HepG2 (cell line): ENCODE measurements at regions not wholly inside any gene's neighbourhood (a gene's known extent, or its start where the extent isn't known, plus 50 kb on each side); places are given as distances from the start of the nearest gene placed in this dataset.

Source experiments
- ATAC-seq: fragments of 200-7000 bp; cut with Tn5 transposase; 3 replicates; pipeline ENCODE4 v1.9.1; 2020; ENCODE audit warnings: mild to moderate bottlenecking, moderate library complexity
- BruUV-seq: library from RNA; stranded (reverse); fragments of 400-500 nt; replicated peaks from 2 replicates; lab custom pipeline; 2021; lab: Mats Ljungman, UMichigan
- CTCF ChIA-PET: fragments of 300-600 bp; formaldehyde crosslinking; extraction: SDS; loops from one replicate; lab custom pipeline; 2021; ENCODE audit warnings: low total read pairs, inconsistent platforms, low intra/inter-chr PET ratio; lab: Yijun Ruan, JAX
- POLR2A ChIA-PET: fragments of 350-600 bp; sonication (Branson Sonifier 250); formaldehyde crosslinking; loops from one replicate; lab custom pipeline; 2020; ENCODE audit warnings: antibody characterized with exemption, inconsistent platforms; lab: Yijun Ruan, JAX
- DNase-seq: peaks from one replicate; pipeline ENCODE4 v3.0.0-alpha.2; 2015; ENCODE audit warnings: low spot score
- FAIRE-seq: peaks from 3 replicates; lab custom pipeline; 2011; peaks lifted over from hg19 to GRCh38; lab: Jason Lieb, UNC
- H2AFZ ChIP-seq: one replicate; pipeline ENCODE4 v1.6.1; 2011; ENCODE audit warnings: low read length, inconsistent platforms
- H3K27ac ChIP-seq: fragments of 300-600 bp; 3 replicates; pipeline ENCODE4 v1.8.0; 2011; ENCODE audit warnings: mixed run types, mild to moderate bottlenecking, mixed read lengths, low read length, inconsistent platforms; ENCODE audit not compliant: insufficient read depth; ENCODE audit errors: extremely low read length
- H3K27me3 ChIP-seq, 2 experiments: fragments of 200-600 bp in 1 of 2; 2 replicates in 1 of 2; 3 replicates in 1 of 2; pipeline versions ENCODE4 v1.6.0 to v1.8.0; 2011; ENCODE audit warnings: low read length in 2 of 2, mild to moderate bottlenecking in 2 of 2, moderate library complexity in 2 of 2, inconsistent platforms in 1 of 2; ENCODE audit not compliant: insufficient read depth in 2 of 2, control insufficient read depth in 1 of 2
- H3K36me3 ChIP-seq, 2 experiments: fragments of 200-600 bp in 1 of 2; replicated peaks in 1 of 2; 2 replicates in 1 of 2; 3 replicates in 1 of 2; pipeline versions ENCODE4 v1.5.1 to v1.8.0; 2011; ENCODE audit warnings: low read length in 2 of 2, inconsistent platforms in 1 of 2; ENCODE audit not compliant: insufficient read depth in 2 of 2, control insufficient read depth in 1 of 2
- H3K4me1 ChIP-seq: 2 replicates; pipeline ENCODE4 v1.5.1; 2012; ENCODE audit warnings: low read length, inconsistent platforms; ENCODE audit not compliant: insufficient read depth
- H3K4me2 ChIP-seq: 2 replicates; pipeline ENCODE4 v1.6.0; 2011; ENCODE audit warnings: low read depth, low read length, inconsistent platforms
- H3K4me3 ChIP-seq, 3 experiments: fragments of 200-600 bp in 1 of 3; sonication (generic), shearing (Covaris generic) in 1 of 3; replicated peaks in 1 of 3; 2 replicates each; pipeline ENCODE4 v1.5.1; 2011 to 2016; ENCODE audit warnings: low read length in 3 of 3, inconsistent platforms in 2 of 3, low read depth in 2 of 3, mild to moderate bottlenecking in 2 of 3, control low read depth in 1 of 3, mixed read lengths in 1 of 3; ENCODE audit not compliant: insufficient read depth in 1 of 3
- H3K79me2 ChIP-seq: one replicate; pipeline ENCODE4 v1.6.1; 2011; ENCODE audit warnings: low read length, inconsistent platforms; ENCODE audit not compliant: insufficient read depth
- H3K9ac ChIP-seq: 2 replicates; pipeline ENCODE4 v1.6.0; 2011; ENCODE audit warnings: mild to moderate bottlenecking, low read depth, low read length, inconsistent platforms; ENCODE audit not compliant: insufficient read depth
- H3K9me3 ChIP-seq: 2 replicates; pipeline ENCODE4 v1.5.1; 2012; ENCODE audit warnings: mild to moderate bottlenecking, low read length
- H4K20me1 ChIP-seq: 2 replicates; pipeline ENCODE4 v1.6.0; 2011; ENCODE audit warnings: inconsistent platforms, mild to moderate bottlenecking, low read length, moderate library complexity; ENCODE audit not compliant: insufficient read depth
- BORCS8-MEF2B ChIP-seq: sonication (generic); formaldehyde crosslinking; IDR thresholded peaks from 2 replicates; pipeline ENCODE4 v1.8.0; 2022; ENCODE audit warnings: mild to moderate bottlenecking, missing genetic modification reagents
- GABPA ChIP-seq, 2 experiments: IDR thresholded peaks; 2 replicates each; pipeline ENCODE4 v1.6.1; 2011 to 2016; ENCODE audit warnings: low read depth in 2 of 2, low read length in 1 of 2, missing biosample characterization in 1 of 2, missing genetic modification characterization in 1 of 2
- IKZF1 ChIP-seq: fragments of 450-650 bp; IDR thresholded peaks from 2 replicates; pipeline ENCODE4 v1.7.1; 2016
- KDM6A ChIP-seq: IDR thresholded peaks from 2 replicates; pipeline ENCODE4 v1.6.1; 2016; ENCODE audit warnings: low read depth
- KLF15 ChIP-seq: sonication (generic); formaldehyde crosslinking; IDR thresholded peaks from 2 replicates; pipeline ENCODE4 v1.8.1; 2023; ENCODE audit warnings: borderline replicate concordance, mild to moderate bottlenecking, inconsistent platforms, missing genetic modification reagents, mixed read lengths
- MAFK ChIP-seq, 2 experiments: IDR thresholded peaks in 1 of 2; conservative IDR thresholded peaks in 1 of 2; 2 replicates each; pipeline ENCODE4 v1.6.1; 2011; ENCODE audit warnings: improper control_type of control experiment in 2 of 2, low read length in 2 of 2
- MTERF4 ChIP-seq: sonication (generic); formaldehyde crosslinking; IDR thresholded peaks from 2 replicates; pipeline ENCODE4 v1.8.0; 2023; ENCODE audit warnings: mild to moderate bottlenecking, missing genetic modification reagents
- PBX2 ChIP-seq: IDR thresholded peaks from 2 replicates; pipeline ENCODE4 v1.6.1; 2016; ENCODE audit warnings: control low read depth
- THYN1 ChIP-seq: sonication (generic); formaldehyde crosslinking; IDR thresholded peaks from 2 replicates; pipeline ENCODE4 v1.8.1; 2023; ENCODE audit warnings: low read depth, mild to moderate bottlenecking, moderate library complexity, missing genetic modification reagents, borderline replicate concordance
- USF2 ChIP-seq, 2 experiments: sonication (generic) in 1 of 2; formaldehyde crosslinking in 1 of 2; IDR thresholded peaks; 2 replicates each; pipeline versions ENCODE4 v1.5.1 to v1.6.1; 2011 to 2020; ENCODE audit warnings: borderline replicate concordance in 1 of 2, low read depth in 1 of 2, low read length in 1 of 2, mild to moderate bottlenecking in 1 of 2, missing genetic modification reagents in 1 of 2, moderate library complexity in 1 of 2
- ZMAT3 ChIP-seq: sonication (generic); formaldehyde crosslinking; conservative IDR thresholded peaks from 2 replicates; pipeline ENCODE4 v1.7.0; 2021; ENCODE audit warnings: missing genetic modification reagents
- ZNF143 ChIP-seq: sonication (generic); formaldehyde crosslinking; IDR thresholded peaks from 2 replicates; pipeline ENCODE4 v1.4.0; 2020; ENCODE audit warnings: missing genetic modification reagents
- ZNF205 ChIP-seq: IDR thresholded peaks from 2 replicates; pipeline ENCODE4 v1.6.1; 2018; ENCODE audit warnings: missing biosample characterization, missing genetic modification reagents
- ZNF232 ChIP-seq: sonication (generic); formaldehyde crosslinking; IDR thresholded peaks from 2 replicates; pipeline ENCODE4 v1.4.0; 2020; ENCODE audit warnings: missing genetic modification reagents, borderline replicate concordance
- ZNF382 ChIP-seq: sonication (generic); formaldehyde crosslinking; IDR thresholded peaks from 2 replicates; pipeline ENCODE4 v1.5.0; 2020; ENCODE audit warnings: missing genetic modification reagents, mild to moderate bottlenecking, borderline replicate concordance
- ZNF550 ChIP-seq: sonication (generic); formaldehyde crosslinking; IDR thresholded peaks from 2 replicates; pipeline ENCODE4 v1.4.0; 2020; ENCODE audit warnings: mild to moderate bottlenecking, missing genetic modification reagents, borderline replicate concordance
- WGBS: methylation state at CpG from one replicate; pipeline ENCODE4 v1.1.6; 2017; ENCODE audit warnings: low lambda C conversion rate; 5-methylcytosine and 5-hydroxymethylcytosine counted together
- in situ Hi-C: cut with HindIII; loops from 2 replicates; pipeline ENCODE4 v1.10.0; 2017; ENCODE audit warnings: low pct_unique_long_range_greater_than_20kb; ENCODE audit not compliant: extremely low pct_ligation_motif_present
- intact Hi-C: fragments of 100-400 bp; cut with micrococcal nuclease; formaldehyde crosslinking; loops from one replicate; pipeline ENCODE4 v1.10.0; 2022; ENCODE audit not compliant: unreplicated experiment

GRCh38 chr2:143952536-143952935, 567.4 kb downstream of the ZEB2 start:
- Histone ChIP-seq H4K20me1 (no peaks in the 10 kb centered on the region), H3K36me3 (no peaks in the 10 kb centered on the region), H3K9ac (no peak overlapping the region), H3K27me3 (no peaks in the 10 kb centered on the region), H3K4me1 (no peaks in the 10 kb centered on the region), H3K79me2 (no peaks in the 10 kb centered on the region), H3K4me2 (no peak overlapping the region), H2AFZ (no peak overlapping the region), H3K27ac (no peak overlapping the region), H3K9me3 (no peaks in the 10 kb centered on the region), H3K4me3 (no peak overlapping the region)
- ATAC-seq (no peak), FAIRE-seq (no peak), DNase-seq (no peak)
- no TSS peak for BruUV-seq
- intact Hi-C loops: no loop called here
- 47% methylated on average over 1 of the region's 1 CpG for WGBS
- no peak for TF ChIP-seq ZMAT3
- TF ChIP-seq USF2 (IDR thresholded peaks at IDR 0.05; ENCODE audit: low read depth, low read length): no peak
- TF ChIP-seq USF2 (CRISPR knock-in tag; IDR thresholded peaks at IDR 0.05; ENCODE audit: borderline replicate concordance): no peak
- no peak for TF ChIP-seq GABPA (IDR thresholded peaks at IDR 0.05; ENCODE audit: low read depth, low read length)
- TF ChIP-seq GABPA (CRISPR knock-in tag; IDR thresholded peaks at IDR 0.05; ENCODE audit: low read depth): no peak
- TF ChIP-seq ZNF205 (CRISPR knock-in tag): no peak
- TF ChIP-seq MTERF4 (CRISPR knock-in tag): no peak
- in situ Hi-C loops: no loop called here
- CTCF ChIA-PET: no interaction called here
- POLR2A ChIA-PET: no interaction called here

GRCh38 chr2:143950704-143951103, 569.2 kb downstream of the ZEB2 start:
- intact Hi-C loops (no loop called here), in situ Hi-C loops (no loop called here)
- BruUV-seq: no TSS peak
- WGBS: 31% methylated on average over 2 of the region's 2 CpGs
- Histone ChIP-seq H2AFZ (no peak overlapping the region), H3K4me3 (no peak overlapping the region), H3K4me1 (no peaks in the 10 kb centered on the region), H3K36me3 (no peaks in the 10 kb centered on the region), H3K9me3 (no peaks in the 10 kb centered on the region), H3K27ac (no peak overlapping the region), H3K4me2 (no peak overlapping the region), H3K27me3 (no peaks in the 10 kb centered on the region), H3K9ac (no peak overlapping the region), H4K20me1 (no peaks in the 10 kb centered on the region), H3K79me2 (no peaks in the 10 kb centered on the region)
- ATAC-seq: no peak
- no peak for FAIRE-seq
- POLR2A ChIA-PET: no interaction called here
- DNase-seq: no peak
- CTCF ChIA-PET: no interaction called here
- TF ChIP-seq THYN1 (CRISPR knock-in tag) (no peak), ZNF232 (CRISPR knock-in tag) (no peak), ZNF382 (no peak), BORCS8-MEF2B (CRISPR knock-in tag) (no peak), MAFK (conservative IDR thresholded peaks at IDR 0.05 in 1 of 2, IDR thresholded peaks at IDR 0.05 in 1 of 2; ENCODE audit: low read length in 2 of 2) (peak; percentile 88 to 90), ZNF143 (CRISPR knock-in tag) (no peak), IKZF1 (no peak), PBX2 (no peak), ZNF550 (no peak), KLF15 (no peak), KDM6A (no peak)
